NCI-H2029 treated with DMSO at 0.1 percent for 48 hours (cell line): ENCODE measurements at regions not wholly inside any gene's neighbourhood (a gene's known extent, or its start where the extent isn't known, plus 50 kb on each side); places are given as distances from the start of the nearest gene placed in this dataset.
"Not testable (repeated sequence)": the region's sequence is repeated elsewhere in the genome, so short reads cannot be mapped to it uniquely, and the experiment has no call there.

Experiments
- DNase-seq: peaks from one replicate; lab custom pipeline; 2025; lab: John Stamatoyannopoulos, UW

DNA sequence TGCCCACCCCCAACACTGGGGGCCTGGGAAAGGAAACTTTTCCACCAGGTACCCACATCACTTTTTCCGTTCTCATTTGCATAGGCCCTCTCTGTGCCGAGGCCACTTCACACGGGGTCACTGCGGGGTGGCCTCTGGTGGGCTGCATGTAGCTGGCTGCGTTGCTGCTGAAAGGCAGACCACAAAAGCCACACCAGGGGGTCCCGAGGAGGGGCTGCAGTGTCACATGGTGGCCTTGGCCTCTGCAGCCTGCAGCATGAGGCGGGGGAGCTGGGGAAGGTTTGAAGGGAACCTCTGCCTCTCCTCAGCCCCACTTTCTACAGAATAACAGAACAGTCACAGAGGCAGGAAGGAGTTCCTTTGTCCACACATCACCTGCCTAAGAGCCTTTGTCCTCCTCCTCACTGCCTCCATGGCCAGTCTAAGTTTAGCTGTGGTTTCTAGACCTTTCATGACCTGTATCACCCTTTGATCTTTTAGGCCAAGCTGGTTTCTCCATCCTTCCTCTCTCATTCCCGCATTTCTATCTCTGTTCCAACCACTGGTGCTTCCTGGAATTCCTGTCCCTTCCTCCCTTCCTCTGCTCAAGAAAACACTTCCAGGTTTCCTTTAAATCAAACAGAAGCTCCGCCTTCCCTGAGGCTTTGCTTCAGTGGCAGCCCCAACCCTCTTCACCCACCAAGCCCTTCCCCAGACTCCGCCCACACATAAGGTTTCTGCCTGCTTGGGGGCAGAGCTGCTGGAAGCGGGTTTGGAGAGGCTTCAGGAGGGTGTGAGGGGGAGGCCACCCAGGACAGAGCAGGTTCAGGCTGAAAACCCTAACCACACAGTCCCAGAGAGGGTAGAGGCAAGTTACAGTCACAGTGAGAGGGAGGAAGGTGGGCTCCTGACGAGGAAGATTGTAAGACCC, 150.7 kb upstream of the TLE3 start:
- no peak for DNase-seq

DNA sequence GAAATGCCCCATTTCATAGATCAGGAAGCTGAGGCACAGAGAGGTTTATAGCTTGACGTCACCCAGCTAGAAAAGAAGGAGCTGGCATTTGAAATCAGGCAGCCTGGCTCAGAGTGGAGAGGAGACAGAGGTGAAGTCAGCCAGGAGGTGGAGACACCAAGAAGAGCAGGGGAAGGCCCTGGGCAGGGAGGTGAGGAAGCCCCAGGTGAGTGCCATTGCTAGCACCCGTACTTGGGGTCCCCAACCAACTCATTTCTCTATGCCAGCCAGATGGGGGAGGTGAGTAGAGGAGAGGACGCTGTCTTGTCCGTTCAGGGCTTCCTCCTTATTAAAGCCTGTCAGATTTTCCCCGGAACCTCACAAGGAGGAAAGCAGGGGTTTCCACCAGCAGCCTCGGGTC, 149.6 kb upstream of the TLE3 start:
- DNase-seq: no peak

DNA sequence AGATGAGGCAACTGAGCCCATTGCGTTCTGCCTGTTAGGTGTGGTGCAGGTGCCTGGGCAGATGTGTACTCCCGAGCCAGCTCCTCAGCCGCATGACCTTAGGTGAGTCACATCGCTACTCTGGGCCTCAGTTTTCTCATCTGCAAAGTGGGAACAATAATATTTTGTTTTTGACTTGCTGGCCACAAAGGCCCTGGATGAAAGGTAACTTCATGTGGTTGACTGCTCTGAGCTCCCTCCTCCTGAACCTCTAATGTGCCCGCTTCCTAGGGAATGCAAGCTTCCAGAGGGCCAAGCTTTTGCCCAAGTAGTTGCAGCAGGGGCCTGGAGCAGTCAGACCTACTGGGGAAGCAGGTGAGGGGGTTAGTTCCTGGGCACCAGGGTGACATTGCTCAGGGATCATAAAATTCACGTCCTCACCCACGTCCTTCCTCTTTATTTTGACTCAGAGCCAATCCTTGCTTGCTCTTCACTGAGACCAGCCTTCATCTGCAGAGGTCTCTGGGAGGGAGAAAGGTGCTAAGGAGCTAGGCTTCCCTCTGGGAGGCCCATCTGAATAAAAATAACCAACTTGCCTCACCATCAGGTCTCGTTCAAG, 149.0 kb upstream of the TLE3 start:
- DNase-seq: no peak

DNA sequence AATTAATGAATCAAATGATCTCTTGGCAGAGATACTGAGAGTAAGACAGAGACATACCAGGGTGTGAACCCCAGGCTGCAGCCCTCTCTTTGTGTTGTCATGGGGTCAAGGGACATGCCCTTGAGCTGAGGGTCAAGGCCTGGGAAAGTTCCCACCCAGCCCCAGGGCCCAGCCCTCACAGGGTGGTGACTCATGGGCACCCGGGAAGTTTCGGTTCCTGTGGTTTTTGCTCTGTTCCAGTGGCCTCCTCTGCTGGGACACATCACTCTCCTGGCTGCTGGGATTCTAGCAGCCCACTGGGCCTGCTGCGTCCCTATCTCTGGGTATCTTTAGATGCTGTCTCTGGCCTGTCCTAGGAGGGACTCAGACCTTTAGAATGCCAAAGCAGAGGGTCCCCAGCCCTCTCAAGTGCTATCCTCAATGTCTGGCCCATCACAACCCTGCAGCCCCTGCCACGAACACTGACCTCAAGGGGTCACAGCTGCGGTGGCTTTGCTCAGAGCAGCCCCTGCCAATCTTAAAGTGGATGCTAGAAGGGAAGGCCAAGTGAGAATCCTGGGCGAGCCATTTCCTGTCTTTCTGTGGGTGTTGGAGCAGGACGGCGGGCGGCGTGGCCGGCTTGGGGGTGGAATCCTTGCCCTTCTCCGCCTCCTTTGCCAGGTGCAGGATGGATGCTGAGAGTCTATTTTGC, 148.4 kb upstream of the TLE3 start:
- DNase-seq: no peak

DNA sequence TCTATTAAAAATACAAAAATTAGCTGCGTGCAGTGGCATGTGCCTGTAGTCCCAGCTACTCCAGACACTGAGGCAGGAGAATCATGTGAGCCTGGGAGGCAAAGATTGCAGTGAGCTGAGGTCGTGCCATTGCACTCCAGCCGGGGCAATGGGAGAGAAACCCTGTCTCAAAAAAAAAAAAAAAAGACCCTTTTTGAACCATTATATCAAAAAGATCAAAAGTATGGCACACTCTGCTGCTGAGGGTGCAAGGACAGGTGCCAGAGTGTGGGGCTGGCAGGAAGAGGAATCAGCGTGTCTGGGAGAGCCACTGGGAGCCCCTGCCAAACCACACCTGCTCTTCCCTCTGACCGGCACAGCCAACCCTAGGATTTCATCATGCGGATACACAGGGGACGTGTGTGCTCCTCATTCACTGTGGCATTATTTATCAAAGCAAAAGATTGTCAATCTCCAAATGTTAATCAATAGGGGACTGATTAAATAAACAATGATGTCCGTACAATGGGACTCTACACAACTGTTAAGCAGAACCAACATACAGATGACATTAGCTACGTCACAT, 147.3 kb upstream of the TLE3 start:
- DNase-seq: no peak

DNA sequence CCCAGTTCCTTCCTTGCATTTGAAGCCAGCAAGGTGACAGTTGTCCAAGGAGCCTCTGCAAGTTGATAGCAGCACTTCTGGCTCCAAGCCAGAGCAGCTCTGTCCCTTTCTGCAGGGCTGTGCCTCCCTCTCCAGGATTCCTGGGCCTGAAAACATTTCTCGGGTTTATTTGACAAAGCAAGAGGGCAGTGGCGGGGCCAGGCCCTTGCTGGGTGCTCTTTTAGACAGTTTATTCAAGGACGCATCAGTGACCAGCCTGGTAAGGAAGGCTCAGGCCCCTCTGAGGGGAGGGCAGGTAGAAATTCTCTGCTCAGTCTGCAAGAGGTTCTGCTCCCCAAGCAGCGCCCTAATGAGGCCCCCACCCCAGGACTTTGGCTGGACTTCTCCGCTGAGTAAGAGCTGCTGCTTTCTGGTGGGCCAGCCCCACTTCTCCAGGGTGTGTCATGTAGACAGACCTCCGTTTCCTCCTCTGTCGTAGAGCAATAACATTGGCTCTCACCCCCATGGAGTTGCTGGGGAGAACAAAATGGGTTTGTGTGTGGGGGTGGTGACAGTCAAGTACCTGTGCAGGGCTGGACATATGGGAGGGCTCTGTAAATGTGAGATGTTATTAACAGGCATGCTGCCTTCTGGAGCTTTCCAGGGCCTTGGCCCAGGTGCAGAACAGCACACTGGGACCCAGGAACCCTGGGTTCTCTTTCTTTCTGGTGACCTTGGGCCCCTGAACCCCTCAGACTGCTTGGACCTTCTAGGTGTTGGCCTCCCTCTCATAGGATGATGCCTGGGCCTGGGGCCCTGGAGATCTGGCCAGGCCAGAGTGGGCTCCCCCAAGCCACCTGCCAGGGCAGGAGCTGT, 146.2 kb upstream of the TLE3 start:
- DNase-seq: no peak

DNA sequence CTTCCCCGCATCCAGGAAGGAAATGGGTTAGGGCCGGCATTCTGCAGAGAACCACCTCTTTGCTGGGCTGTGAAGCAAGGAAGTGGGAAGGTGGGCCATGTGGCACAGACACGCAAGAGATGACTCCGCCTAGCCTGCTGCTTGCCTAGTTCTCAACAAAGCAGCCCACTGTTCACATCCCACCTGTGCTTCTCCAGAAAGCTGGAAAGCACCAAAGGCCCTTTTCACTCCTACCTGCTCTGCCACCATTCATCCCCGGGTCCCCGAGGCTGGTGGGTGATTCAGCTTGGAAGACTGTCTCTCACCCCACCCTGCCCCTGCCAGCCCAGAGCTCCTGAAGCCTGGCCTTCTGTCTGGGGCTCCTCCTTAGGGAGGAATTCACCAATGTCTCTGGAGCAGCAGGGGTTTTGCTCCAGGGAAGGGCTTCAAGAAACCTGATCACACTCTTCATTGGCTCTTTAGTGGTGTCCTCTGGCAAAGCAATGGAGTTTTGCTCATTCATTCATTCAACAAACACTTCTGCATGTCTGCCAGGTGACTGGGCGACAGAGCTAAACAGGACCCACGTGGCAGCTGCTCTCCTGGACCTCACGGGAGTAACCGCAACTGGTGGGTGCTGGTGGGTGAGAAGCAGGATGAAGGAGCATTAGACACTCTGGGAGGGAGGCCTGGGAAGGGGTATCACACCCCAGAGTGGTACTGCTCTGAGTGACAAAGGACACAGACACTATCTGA, 145.4 kb upstream of the TLE3 start:
- no peak for DNase-seq

GRCh38 chr15:70241561-70242320, 144.0 kb upstream of the TLE3 start:
- no peak for DNase-seq

DNA sequence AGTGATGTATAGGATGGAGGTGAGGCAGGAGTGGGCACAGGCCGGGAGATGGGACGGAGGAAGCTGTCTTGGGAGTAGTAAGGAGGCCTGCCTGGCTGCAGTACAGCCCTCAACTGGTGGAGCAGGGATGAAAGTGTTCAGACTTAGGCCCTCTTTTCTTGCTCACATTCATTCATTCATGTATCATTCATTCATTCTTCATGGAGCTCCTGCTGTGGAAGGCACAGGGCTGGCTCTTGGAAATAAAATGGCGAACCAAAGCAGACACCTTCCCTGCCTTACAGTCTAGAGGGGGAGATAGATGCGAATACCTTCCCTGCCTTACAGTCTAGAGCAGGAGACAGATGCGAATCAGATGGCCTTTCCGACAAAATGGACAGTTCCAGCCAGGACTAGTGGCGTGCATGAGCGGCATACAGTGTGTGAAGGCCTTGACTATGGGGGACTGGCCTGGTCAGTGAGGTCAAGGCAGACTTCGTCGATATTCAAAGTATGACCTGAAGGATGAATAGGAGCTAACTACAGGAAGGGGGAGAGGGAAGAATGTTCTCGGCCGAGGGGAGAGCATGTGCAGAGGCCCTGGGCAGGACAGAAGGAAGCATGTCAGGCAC, 143.2 kb upstream of the TLE3 start:
- DNase-seq: no peak

GRCh38 chr15:70240082-70240481, 142.4 kb upstream of the TLE3 start:
- DNase-seq: no peak

DNA sequence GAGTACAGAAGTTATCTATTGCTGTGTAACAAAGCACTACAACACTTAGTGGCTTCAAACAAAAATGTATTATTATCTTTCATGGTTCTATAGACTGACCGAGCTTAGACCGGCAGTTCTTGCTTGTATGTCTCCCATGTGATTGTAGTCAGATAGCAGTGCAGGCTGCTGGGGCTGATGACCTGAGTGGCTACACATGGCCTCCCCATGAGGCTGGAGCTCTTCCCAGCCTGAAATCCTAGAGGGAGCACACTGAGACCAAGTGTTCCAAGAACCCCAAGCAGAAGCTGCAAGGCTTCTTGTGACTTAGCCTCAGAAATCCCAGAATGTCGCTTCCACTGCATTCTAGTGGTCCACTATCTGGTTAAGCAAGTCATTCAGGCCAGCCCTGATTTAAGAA, 141.2 kb upstream of the TLE3 start:
- DNase-seq: no peak

- no peak for DNase-seq
Measured at GRCh38 chr15:70237626-70238025, 139.9 kb upstream of the TLE3 start.

DNA sequence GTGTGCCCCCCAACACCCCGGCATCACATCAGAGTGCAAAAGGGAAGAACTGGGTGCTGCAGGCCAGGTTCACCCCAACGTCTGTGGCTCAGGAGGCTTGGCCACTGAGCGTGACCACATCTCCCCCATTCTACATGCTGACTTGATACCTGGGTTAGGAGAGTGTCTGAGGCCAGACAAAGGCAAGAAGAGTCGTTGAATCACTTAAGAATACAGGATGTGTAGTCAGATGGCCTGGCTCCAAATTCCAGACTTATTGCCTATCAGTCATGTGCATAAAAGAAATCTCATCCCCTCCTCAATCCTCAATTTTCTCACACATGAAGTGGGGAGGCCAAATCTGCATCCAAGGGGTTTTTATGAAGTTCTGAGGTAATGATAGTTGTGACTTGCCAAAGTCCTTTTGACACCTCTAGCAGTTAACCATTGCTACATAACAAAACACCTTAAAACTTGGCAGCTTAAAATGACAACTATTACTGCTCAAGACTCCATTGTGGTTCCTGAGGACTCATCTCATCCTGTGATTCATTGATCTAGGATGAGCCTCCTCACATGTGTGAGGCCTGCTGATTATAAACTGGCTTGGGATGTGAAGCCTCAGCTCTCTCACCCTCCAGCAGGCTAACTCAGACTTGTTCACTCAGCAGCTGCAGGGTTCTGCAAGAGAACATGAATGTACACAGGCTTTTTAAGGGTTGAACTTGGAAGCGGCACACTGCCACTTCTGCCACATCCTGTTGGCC, 138.8 kb upstream of the TLE3 start:
- DNase-seq: peak; percentile 23

DNA sequence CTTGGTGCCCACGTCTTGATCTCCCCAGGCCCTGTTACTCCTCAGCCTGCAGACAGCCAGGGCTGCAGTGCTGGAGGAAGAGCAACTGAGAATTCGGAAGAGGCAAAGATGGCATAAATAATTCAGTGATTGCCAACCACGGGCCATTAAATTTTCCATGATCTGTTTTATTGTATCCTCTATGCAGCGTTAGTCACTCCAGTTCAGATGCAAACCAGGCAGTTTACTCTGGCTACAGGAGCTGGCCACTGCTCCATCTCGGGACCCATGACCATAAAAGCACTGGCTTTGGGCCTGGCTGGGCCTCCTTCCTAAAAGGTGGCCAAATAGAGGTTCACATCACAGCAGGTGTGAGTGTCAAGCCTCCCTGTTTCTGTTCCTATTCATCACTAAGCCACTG, 137.6 kb upstream of the TLE3 start:
- DNase-seq: no peak

DNA sequence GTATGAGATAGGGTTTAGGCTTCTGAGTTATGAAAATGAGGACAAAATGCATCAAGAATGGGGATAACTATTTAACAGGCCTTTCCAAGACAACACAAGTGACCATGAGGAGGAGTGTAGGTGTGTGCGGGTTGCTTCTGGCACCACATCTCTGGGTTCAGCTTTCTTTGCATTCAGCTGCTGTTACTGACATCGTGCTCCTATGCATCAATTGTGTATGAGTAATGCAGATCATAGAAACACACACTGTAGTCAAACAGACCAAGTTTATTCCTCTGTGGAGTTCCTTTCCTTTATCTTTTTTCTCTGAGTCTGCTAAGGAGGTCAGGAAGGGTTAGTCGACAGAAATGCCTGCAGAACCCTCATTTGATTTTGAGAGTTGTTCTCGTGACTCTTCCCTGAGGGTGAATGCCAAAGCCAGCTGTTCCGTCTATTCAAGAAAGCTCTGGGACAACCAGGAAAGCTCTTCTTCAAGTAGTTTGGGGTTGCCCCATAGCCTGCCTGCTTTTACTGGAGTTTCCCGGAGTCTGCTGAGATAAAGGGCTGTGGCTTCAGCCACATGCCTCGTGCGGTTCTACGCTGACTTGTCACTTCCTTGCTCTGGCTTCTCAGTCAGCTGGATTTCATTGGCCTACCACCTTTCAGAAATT, 136.7 kb upstream of the TLE3 start:
- DNase-seq: no peak

DNA sequence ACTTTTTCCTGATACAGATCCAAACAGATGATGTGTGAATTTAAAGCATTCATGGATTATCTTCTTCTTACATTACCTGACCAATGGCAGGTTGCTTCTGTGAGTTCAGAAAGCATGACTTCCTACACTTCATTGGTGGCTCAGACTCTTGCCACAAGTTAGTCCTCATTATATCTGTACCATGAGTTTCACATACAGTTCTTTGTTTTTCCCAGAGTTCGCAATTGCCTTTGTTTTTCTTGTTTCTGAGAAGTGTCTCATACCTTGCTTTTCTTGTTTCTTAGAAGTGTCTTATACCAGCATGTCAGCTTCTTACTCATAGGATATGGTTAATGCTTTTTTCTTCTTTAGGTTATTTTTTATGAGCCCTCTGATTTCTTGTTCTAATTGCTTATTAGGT, 133.8 kb upstream of the TLE3 start:
- DNase-seq: no peak

DNA sequence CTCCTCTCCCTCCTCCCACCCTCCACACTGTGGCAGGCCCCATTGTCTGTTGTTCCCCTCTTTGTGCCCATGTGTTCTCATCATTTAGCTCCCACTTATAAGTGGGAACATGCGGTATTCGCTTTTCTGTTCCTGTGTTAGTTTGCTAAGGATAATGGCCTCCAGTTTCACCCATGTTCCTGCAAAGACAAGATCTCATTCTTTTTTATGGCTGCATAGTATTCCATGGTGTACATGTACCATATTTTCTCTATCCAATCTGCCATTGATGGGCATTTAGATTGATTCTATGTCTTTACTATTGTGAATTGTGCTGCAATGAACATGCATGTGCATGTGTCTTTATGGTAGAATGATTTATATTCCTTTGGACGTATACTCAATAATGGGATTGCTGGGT, 130.2 kb upstream of the TLE3 start:
- not testable (repeated sequence) for DNase-seq

DNA sequence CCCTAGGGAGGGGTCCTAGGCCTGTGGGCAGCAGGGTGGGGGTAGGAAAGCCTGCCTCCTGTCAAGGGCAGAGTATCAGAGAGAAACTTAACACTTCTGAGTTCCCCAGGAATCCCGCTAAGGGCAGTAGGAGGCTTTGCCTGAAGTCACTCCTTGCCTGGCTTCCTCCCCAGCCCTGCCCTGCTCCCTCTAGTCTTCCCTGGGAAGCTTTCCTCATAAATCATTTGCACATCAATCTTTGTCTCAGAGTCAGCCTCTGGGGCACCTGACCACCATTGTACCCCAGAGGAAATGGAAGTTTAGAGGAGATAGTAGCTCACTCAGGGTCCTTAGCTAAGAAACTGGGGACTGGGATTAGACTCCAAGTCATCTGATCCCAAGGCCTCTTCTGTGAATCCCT, 129.4 kb upstream of the TLE3 start:
- no peak for DNase-seq
